Nephron progenitor cell (in vitro differentiated cells): ENCODE measurements at regions not wholly inside any gene's neighbourhood (a gene's known extent, or its start where the extent isn't known, plus 50 kb on each side); places are given as distances from the start of the nearest gene placed in this dataset.

Experiments used
- DNase-seq: peaks from one replicate; pipeline ENCODE4 v3.0.0; 2021
- H3K27ac Mint-ChIP-seq: 2 replicates; pipeline ENCODE4 v1.8.0; 2021; ENCODE audit warnings: mild to moderate bottlenecking, moderate library complexity, mixed read lengths
- H3K27me3 Mint-ChIP-seq: 2 replicates; pipeline ENCODE4 v1.8.0; 2021; ENCODE audit warnings: mild to moderate bottlenecking, low read depth, mixed read lengths; ENCODE audit not compliant: poor library complexity
- H3K36me3 Mint-ChIP-seq: 2 replicates; pipeline ENCODE4 v1.8.0; 2021; ENCODE audit warnings: low read depth, mixed read lengths
- H3K4me1 Mint-ChIP-seq: 2 replicates; pipeline ENCODE4 v1.8.0; 2021; ENCODE audit warnings: mixed read lengths
- H3K4me3 Mint-ChIP-seq: 2 replicates; pipeline ENCODE4 v1.8.0; 2021; ENCODE audit warnings: mild to moderate bottlenecking, moderate library complexity, mixed read lengths
- H3K9me3 Mint-ChIP-seq: 2 replicates; pipeline ENCODE4 v1.8.0; 2021; ENCODE audit warnings: mild to moderate bottlenecking, moderate library complexity, mixed read lengths
- CTCF ChIP-seq: fragments of 200-600 bp; sonication (generic); IDR thresholded peaks from 2 replicates; pipeline ENCODE4 v1.5.0; 2021; ENCODE audit warnings: antibody characterized with exemption

GRCh38 chr12:127280393-127281275 lies 986.3 kb upstream of the TMEM132C start:
- H3K4me3 Mint-ChIP-seq = no peak overlapping the region
- no peaks in the 10 kb centered on the region for H3K36me3 Mint-ChIP-seq
- no peaks in the 10 kb centered on the region for H3K4me1 Mint-ChIP-seq
- H3K9me3 Mint-ChIP-seq = no peaks in the 10 kb centered on the region
- H3K27ac Mint-ChIP-seq = no peak overlapping the region
- peak; percentile 90 for DNase-seq
- TF ChIP-seq CTCF = peak; percentile 100
- peaks cover 71% of the 10 kb centered on the region for H3K27me3 Mint-ChIP-seq

GRCh38 chr12:127282786-127283565 lies 984.0 kb upstream of the TMEM132C start:
- H3K4me3 Mint-ChIP-seq = no peak overlapping the region
- no peak for DNase-seq
- no peak overlapping the region for H3K27ac Mint-ChIP-seq
- TF ChIP-seq CTCF = no peak
- H3K9me3 Mint-ChIP-seq = no peaks in the 10 kb centered on the region
- H3K4me1 Mint-ChIP-seq = no peaks in the 10 kb centered on the region
- no peaks in the 10 kb centered on the region for H3K36me3 Mint-ChIP-seq
- peaks cover 61% of the 10 kb centered on the region for H3K27me3 Mint-ChIP-seq

GRCh38 chr12:127284021-127284420 lies 982.9 kb upstream of the TMEM132C start:
- no peak for TF ChIP-seq CTCF
- Mint-ChIP-seq H3K4me3 (no peak overlapping the region), H3K9me3 (no peaks in the 10 kb centered on the region), H3K36me3 (no peaks in the 10 kb centered on the region), H3K27ac (no peak overlapping the region), H3K4me1 (no peaks in the 10 kb centered on the region), H3K27me3 (peaks cover 53% of the 10 kb centered on the region)
- DNase-seq = no peak

- Mint-ChIP-seq H3K36me3 (no peaks in the 10 kb centered on the region), H3K9me3 (no peaks in the 10 kb centered on the region), H3K27me3 (peaks cover 49% of the 10 kb centered on the region), H3K4me3 (no peak overlapping the region), H3K4me1 (no peaks in the 10 kb centered on the region), H3K27ac (no peak overlapping the region)
- no peak for DNase-seq
- no peak for TF ChIP-seq CTCF
Observed at GRCh38 chr12:127284870-127285431, 982.0 kb upstream of the TMEM132C start.

GRCh38 chr12:127286281-127286680 lies 980.7 kb upstream of the TMEM132C start:
- H3K27me3 Mint-ChIP-seq = peaks cover 37% of the 10 kb centered on the region
- H3K4me1 Mint-ChIP-seq = no peaks in the 10 kb centered on the region
- no peak overlapping the region for H3K27ac Mint-ChIP-seq
- H3K4me3 Mint-ChIP-seq = no peak overlapping the region
- no peaks in the 10 kb centered on the region for H3K36me3 Mint-ChIP-seq
- no peak for DNase-seq
- no peak for TF ChIP-seq CTCF
- no peaks in the 10 kb centered on the region for H3K9me3 Mint-ChIP-seq
